GM12878 (cell line): ENCODE measurements at regions not wholly inside any gene's neighbourhood (a gene's known extent, or its start where the extent isn't known, plus 50 kb on each side); places are given as distances from the start of the nearest gene placed in this dataset.

Experiments
- ATF7 ChIP-seq: fragments of 450-650 bp; IDR thresholded peaks from 2 replicates; pipeline ENCODE4 v1.6.1; 2016; ENCODE audit warnings: low read depth, mild to moderate bottlenecking
- BCL11A ChIP-seq: IDR thresholded peaks from 2 replicates; pipeline ENCODE4 v1.6.1; 2011; ENCODE audit warnings: low read depth, low read length
- BMI1 ChIP-seq: fragments of 450-650 bp; IDR thresholded peaks from 2 replicates; pipeline ENCODE4 v1.6.1; 2016; ENCODE audit warnings: mild to moderate bottlenecking, moderate library complexity, borderline replicate concordance
- BRCA1 ChIP-seq: IDR thresholded peaks from 2 replicates; pipeline ENCODE4 v1.6.1; 2011; ENCODE audit warnings: low read depth, low read length, improper control_type of control experiment
- CHD2 ChIP-seq: IDR thresholded peaks from 2 replicates; pipeline ENCODE4 v1.6.1; 2011; ENCODE audit warnings: low read depth, low read length, improper control_type of control experiment, borderline replicate concordance
- EP300 ChIP-seq, 2 experiments: fragments of 150-350 bp in 1 of 2; IDR thresholded peaks; 2 replicates each; pipeline ENCODE4 v1.6.1; 2011 to 2012; ENCODE audit warnings: low read depth in 2 of 2, low read length in 2 of 2, borderline replicate concordance in 1 of 2, improper control_type of control experiment in 1 of 2, inconsistent platforms in 1 of 2; ENCODE audit not compliant: control insufficient read depth in 1 of 2
- KAT2A ChIP-seq: conservative IDR thresholded peaks from 2 replicates; pipeline ENCODE4 v1.6.1; 2011; ENCODE audit warnings: low read depth, low read length; ENCODE audit not compliant: control insufficient read depth
- MTA3 ChIP-seq: IDR thresholded peaks from 2 replicates; pipeline ENCODE4 v1.6.1; 2012; ENCODE audit warnings: low read length, inconsistent platforms, borderline replicate concordance
- NR2F1 ChIP-seq: fragments of 450-650 bp; conservative IDR thresholded peaks from 2 replicates; pipeline ENCODE4 v1.6.1; 2017; ENCODE audit warnings: mild to moderate bottlenecking
- POU2F2 ChIP-seq: IDR thresholded peaks from 3 replicates; pipeline ENCODE4 v1.6.1; 2011; ENCODE audit warnings: low read depth, mild to moderate bottlenecking, low read length, borderline replicate concordance
- RAD51 ChIP-seq: fragments of 450-650 bp; IDR thresholded peaks from 2 replicates; pipeline ENCODE4 v1.6.1; 2016; ENCODE audit warnings: moderate library complexity, mild to moderate bottlenecking, inconsistent platforms
- TARDBP ChIP-seq: IDR thresholded peaks from 2 replicates; pipeline ENCODE4 v1.6.1; 2016; ENCODE audit warnings: borderline replicate concordance
- ZBED1 ChIP-seq: IDR thresholded peaks from 2 replicates; pipeline ENCODE4 v1.6.1; 2016; ENCODE audit warnings: borderline replicate concordance
- TF ChIP-seq, protein P1 (sequence below): fragments of 450-650 bp; formaldehyde crosslinking; IDR thresholded peaks from 2 replicates; pipeline ENCODE4 v1.5.0; 2022; ENCODE audit warnings: mild to moderate bottlenecking, missing genetic modification characterization
- TF ChIP-seq, protein P2 (sequence below): fragments of 450-650 bp; IDR thresholded peaks from 2 replicates; pipeline ENCODE4 v1.6.1; 2017; ENCODE audit warnings: low read depth, mild to moderate bottlenecking, moderate library complexity
- TF ChIP-seq, protein P3 (sequence below): IDR thresholded peaks from 2 replicates; pipeline ENCODE4 v1.6.1; 2012; ENCODE audit warnings: low read depth, low read length, improper control_type of control experiment
- TF ChIP-seq, protein P4 (sequence below): IDR thresholded peaks from 2 replicates; pipeline ENCODE4 v1.6.1; 2011; ENCODE audit warnings: borderline replicate concordance, low read depth, mild to moderate bottlenecking, moderate library complexity, low read length; ENCODE audit not compliant: insufficient read depth, poor library complexity, severe bottlenecking
- TF ChIP-seq, protein P5 (sequence below): IDR thresholded peaks from 2 replicates; pipeline ENCODE4 v1.6.1; 2012; ENCODE audit warnings: mild to moderate bottlenecking, low read depth, low read length

DNA sequence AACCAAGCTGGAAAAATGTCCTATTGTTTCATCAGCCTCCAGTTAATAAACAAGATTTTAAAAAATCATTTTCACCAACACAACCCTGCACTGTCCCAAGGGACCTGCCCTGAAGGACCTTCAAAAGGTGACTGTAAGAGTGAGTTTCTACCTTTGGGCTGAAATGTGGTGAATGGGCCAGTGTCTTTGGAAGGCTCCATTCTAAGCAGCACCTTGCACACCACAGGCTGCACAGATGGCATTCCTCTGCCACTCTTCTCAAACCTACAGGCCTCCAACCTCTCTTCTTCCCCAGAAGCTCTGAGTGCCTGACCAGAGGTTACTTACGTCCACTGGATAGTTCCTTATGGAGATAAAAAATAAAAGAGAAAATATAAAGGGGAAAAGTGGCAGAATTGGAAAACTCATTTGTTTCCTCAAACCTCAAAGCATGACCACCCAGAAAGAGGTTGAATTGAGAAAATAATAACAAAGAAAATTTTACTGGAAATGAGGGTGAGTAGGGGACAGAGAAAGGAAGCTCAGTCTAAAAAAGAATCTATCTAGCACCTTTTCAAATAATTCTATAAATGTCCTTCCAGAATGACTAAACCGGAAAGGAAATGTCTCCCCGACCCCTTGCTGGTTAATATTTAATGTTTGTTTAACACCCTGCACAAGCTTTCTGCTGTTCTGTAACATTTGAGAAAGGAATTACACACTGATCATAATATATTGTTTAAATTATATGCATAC, 175.7 kb downstream of the METTL4 start (continued):
- TF ChIP-seq, protein P1, sequence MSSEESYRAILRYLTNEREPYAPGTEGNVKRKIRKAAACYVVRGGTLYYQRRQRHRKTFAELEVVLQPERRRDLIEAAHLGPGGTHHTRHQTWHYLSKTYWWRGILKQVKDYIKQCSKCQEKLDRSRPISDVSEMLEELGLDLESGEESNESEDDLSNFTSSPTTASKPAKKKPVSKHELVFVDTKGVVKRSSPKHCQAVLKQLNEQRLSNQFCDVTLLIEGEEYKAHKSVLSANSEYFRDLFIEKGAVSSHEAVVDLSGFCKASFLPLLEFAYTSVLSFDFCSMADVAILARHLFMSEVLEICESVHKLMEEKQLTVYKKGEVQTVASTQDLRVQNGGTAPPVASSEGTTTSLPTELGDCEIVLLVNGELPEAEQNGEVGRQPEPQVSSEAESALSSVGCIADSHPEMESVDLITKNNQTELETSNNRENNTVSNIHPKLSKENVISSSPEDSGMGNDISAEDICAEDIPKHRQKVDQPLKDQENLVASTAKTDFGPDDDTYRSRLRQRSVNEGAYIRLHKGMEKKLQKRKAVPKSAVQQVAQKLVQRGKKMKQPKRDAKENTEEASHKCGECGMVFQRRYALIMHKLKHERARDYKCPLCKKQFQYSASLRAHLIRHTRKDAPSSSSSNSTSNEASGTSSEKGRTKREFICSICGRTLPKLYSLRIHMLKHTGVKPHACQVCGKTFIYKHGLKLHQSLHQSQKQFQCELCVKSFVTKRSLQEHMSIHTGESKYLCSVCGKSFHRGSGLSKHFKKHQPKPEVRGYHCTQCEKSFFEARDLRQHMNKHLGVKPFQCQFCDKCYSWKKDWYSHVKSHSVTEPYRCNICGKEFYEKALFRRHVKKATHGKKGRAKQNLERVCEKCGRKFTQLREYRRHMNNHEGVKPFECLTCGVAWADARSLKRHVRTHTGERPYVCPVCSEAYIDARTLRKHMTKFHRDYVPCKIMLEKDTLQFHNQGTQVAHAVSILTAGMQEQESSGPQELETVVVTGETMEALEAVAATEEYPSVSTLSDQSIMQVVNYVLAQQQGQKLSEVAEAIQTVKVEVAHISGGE (CRISPR knock-in tag) = no peak
- TF ChIP-seq, protein P2, sequence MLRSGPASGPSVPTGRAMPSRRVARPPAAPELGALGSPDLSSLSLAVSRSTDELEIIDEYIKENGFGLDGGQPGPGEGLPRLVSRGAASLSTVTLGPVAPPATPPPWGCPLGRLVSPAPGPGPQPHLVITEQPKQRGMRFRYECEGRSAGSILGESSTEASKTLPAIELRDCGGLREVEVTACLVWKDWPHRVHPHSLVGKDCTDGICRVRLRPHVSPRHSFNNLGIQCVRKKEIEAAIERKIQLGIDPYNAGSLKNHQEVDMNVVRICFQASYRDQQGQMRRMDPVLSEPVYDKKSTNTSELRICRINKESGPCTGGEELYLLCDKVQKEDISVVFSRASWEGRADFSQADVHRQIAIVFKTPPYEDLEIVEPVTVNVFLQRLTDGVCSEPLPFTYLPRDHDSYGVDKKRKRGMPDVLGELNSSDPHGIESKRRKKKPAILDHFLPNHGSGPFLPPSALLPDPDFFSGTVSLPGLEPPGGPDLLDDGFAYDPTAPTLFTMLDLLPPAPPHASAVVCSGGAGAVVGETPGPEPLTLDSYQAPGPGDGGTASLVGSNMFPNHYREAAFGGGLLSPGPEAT = peak; percentile 40; the same call in 1 of the 2 replicates
- TF ChIP-seq EP300 (IDR thresholded peaks at IDR 0.05; ENCODE audit: borderline replicate concordance in 1 of 2, control insufficient read depth in 1 of 2, low read depth in 2 of 2, low read length in 2 of 2) (peak; percentile 59 to 63; a peak in 2 of 4 replicates), BMI1 (peak; percentile 45; the same call in 1 of the 2 replicates), NR2F1 (peak; percentile 76), ATF7 (peak; percentile 62), POU2F2 (no peak), BRCA1 (no peak), CHD2 (no peak; the same call in 1 of the 2 replicates), BCL11A (no peak), ZBED1 (no peak), RAD51 (no peak), MTA3 (no peak), TARDBP (no peak), KAT2A (no peak)
- TF ChIP-seq, protein P3, sequence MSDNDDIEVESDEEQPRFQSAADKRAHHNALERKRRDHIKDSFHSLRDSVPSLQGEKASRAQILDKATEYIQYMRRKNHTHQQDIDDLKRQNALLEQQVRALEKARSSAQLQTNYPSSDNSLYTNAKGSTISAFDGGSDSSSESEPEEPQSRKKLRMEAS = no peak
- TF ChIP-seq, protein P4, sequence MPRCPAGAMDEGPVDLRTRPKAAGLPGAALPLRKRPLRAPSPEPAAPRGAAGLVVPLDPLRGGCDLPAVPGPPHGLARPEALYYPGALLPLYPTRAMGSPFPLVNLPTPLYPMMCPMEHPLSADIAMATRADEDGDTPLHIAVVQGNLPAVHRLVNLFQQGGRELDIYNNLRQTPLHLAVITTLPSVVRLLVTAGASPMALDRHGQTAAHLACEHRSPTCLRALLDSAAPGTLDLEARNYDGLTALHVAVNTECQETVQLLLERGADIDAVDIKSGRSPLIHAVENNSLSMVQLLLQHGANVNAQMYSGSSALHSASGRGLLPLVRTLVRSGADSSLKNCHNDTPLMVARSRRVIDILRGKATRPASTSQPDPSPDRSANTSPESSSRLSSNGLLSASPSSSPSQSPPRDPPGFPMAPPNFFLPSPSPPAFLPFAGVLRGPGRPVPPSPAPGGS = no peak
- TF ChIP-seq, protein P5, sequence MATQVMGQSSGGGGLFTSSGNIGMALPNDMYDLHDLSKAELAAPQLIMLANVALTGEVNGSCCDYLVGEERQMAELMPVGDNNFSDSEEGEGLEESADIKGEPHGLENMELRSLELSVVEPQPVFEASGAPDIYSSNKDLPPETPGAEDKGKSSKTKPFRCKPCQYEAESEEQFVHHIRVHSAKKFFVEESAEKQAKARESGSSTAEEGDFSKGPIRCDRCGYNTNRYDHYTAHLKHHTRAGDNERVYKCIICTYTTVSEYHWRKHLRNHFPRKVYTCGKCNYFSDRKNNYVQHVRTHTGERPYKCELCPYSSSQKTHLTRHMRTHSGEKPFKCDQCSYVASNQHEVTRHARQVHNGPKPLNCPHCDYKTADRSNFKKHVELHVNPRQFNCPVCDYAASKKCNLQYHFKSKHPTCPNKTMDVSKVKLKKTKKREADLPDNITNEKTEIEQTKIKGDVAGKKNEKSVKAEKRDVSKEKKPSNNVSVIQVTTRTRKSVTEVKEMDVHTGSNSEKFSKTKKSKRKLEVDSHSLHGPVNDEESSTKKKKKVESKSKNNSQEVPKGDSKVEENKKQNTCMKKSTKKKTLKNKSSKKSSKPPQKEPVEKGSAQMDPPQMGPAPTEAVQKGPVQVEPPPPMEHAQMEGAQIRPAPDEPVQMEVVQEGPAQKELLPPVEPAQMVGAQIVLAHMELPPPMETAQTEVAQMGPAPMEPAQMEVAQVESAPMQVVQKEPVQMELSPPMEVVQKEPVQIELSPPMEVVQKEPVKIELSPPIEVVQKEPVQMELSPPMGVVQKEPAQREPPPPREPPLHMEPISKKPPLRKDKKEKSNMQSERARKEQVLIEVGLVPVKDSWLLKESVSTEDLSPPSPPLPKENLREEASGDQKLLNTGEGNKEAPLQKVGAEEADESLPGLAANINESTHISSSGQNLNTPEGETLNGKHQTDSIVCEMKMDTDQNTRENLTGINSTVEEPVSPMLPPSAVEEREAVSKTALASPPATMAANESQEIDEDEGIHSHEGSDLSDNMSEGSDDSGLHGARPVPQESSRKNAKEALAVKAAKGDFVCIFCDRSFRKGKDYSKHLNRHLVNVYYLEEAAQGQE = no peak
